ENCODE measurements at regions not wholly inside any gene's neighbourhood (a gene's known extent, or its start where the extent isn't known, plus 50 kb on each side); places are given as distances from the start of the nearest gene placed in this dataset.
A peak's percentile ranks its signal among the peaks of the same experiment; 100 is the strongest.

DNA sequence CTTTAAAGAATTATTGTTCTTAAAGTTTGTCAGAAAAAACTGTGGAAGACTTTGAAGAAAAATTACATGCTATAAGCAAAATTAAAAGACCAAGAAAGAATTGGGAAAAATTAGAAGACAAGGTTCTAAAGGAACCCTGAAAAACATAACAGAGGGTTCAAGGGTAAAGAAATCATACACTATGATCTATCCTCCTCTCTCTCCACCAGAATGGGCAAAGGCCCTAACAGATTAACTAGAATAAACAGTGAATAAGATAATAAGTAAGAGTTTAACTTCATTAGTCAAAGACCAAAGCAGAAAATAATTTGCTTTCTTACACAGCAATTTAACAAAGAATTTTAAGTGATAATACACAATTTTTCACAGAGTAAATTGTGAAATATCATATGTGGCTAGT, 201.2 kb upstream of the PDE10A start:
- DNase-seq (ENCODE audit: low spot score) = no peak
- H3K4me1 ChIP-seq = no peaks in the 10 kb centered on the region
- peaks cover 0 to 34% of the 10 kb centered on the region in 2 donors for H3K9me3 ChIP-seq
- TF ChIP-seq, protein P1, sequence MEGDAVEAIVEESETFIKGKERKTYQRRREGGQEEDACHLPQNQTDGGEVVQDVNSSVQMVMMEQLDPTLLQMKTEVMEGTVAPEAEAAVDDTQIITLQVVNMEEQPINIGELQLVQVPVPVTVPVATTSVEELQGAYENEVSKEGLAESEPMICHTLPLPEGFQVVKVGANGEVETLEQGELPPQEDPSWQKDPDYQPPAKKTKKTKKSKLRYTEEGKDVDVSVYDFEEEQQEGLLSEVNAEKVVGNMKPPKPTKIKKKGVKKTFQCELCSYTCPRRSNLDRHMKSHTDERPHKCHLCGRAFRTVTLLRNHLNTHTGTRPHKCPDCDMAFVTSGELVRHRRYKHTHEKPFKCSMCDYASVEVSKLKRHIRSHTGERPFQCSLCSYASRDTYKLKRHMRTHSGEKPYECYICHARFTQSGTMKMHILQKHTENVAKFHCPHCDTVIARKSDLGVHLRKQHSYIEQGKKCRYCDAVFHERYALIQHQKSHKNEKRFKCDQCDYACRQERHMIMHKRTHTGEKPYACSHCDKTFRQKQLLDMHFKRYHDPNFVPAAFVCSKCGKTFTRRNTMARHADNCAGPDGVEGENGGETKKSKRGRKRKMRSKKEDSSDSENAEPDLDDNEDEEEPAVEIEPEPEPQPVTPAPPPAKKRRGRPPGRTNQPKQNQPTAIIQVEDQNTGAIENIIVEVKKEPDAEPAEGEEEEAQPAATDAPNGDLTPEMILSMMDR (IDR thresholded peaks at IDR 0.05) = no peak
- no peak overlapping the region for H3K4me3 ChIP-seq
- no peak overlapping the region for H3K27ac ChIP-seq
- no peaks in the 10 kb centered on the region for H3K27me3 ChIP-seq
- H3K36me3 ChIP-seq = no peaks in the 10 kb centered on the region

DNA sequence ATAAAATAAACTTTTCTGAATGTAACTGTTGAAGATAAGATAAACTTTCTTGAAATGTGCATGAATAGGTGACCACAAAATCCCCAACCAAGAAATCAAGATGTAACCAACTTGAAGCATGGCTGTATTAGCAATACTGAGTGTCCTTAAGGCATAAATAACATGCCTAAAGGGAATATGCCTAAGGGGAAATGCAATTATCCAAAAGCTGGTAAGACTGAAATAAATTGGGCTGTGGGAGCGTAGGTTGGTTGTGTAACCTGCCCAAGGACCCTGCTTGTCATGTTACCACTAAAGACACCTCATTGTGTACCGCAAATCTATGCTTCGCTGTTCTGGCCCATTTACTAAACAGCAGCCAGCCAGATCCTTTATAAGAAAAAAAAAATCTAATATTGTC, 200.8 kb upstream of the PDE10A start:
- peaks cover 0 to 30% of the 10 kb centered on the region in 2 donors for H3K9me3 ChIP-seq
- no peaks in the 10 kb centered on the region for H3K27me3 ChIP-seq
- TF ChIP-seq, protein P1 (IDR thresholded peaks at IDR 0.05) = no peak
- no peak overlapping the region for H3K4me3 ChIP-seq
- no peak for DNase-seq (ENCODE audit: low spot score)
- H3K36me3 ChIP-seq = no peaks in the 10 kb centered on the region
- no peaks in the 10 kb centered on the region for H3K4me1 ChIP-seq
- no peak overlapping the region for H3K27ac ChIP-seq

DNA sequence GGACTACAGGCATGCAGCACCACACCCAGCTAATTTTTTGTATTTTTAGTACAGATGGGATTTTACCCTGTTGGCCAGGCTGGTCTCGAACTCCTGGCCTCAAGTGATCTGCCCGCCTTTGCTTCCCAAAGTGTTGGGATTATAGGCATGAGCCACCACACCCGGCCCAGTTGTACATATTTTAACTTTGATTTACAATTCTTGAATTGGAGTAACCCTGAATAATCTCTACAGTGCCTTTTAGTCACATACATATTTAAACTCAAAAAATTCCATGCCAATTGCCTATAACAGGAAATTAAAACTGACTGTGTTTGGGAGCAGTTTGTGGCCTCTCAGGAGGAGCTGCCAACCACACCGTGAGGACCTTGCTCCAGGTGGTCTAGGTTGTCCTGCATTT, 199.8 kb upstream of the PDE10A start:
- Histone ChIP-seq H3K9me3 (peaks cover 0 to 22% of the 10 kb centered on the region in 2 donors), H3K27ac (no peak overlapping the region), H3K36me3 (no peaks in the 10 kb centered on the region), H3K4me3 (no peak overlapping the region), H3K4me1 (no peaks in the 10 kb centered on the region), H3K27me3 (no peaks in the 10 kb centered on the region)
- no peak for DNase-seq (ENCODE audit: low spot score)
- TF ChIP-seq, protein P1 (IDR thresholded peaks at IDR 0.05) = no peak

DNA sequence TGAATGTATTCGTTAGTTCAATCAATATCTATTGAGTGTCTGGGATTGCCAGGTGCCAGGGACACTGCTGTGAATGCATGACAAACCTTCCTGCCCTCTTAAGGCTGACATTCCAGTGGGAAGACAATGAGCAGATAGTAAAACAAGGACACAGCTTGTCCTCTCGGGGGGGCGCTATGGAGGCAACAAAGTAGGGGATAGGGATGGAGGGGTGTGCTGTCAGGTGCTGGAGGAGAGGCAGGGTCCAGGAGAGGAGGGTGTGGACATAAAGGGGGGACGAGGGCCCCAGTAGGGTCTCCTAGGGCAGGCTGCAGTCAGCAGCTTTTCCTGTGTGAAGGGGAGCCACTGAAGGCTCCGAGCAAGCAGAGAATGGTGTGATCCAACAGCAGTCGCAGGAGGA, 198.2 kb upstream of the PDE10A start:
- peaks cover 0 to 17% of the 10 kb centered on the region in 2 donors for H3K9me3 ChIP-seq
- no peak for DNase-seq (ENCODE audit: low spot score)
- no peaks in the 10 kb centered on the region for H3K36me3 ChIP-seq
- no peak overlapping the region for H3K4me3 ChIP-seq
- H3K27me3 ChIP-seq = no peaks in the 10 kb centered on the region
- no peaks in the 10 kb centered on the region for H3K4me1 ChIP-seq
- no peak overlapping the region for H3K27ac ChIP-seq
- TF ChIP-seq, protein P1 (IDR thresholded peaks at IDR 0.05) = no peak

DNA sequence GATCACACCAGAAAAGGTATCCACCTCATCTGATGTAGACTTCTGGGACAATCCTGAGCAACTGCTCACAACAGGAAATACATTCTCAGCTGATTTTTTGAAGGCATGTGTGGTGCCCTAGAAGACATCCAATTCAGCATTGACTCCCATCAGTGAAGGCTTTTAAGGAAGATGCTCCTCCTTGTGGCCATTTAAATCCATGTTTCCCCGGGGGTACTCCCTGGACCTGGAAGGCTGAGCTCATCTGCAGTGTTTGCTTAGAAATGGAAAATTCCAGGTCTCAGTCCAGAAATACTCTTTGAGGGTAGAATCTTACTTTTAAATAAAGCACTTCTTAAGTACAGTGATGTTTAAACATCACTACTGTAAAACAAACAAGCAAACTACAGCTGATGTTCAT, 195.5 kb upstream of the PDE10A start:
- TF ChIP-seq, protein P1 (IDR thresholded peaks at IDR 0.05) = peak in 1 of 2 donors; percentile 24
- Histone ChIP-seq H3K4me3 (no peak overlapping the region), H3K27ac (no peak overlapping the region), H3K9me3 (no peaks in the 10 kb centered on the region), H3K4me1 (peaks cover 0 to 5% of the 10 kb centered on the region in 2 donors), H3K36me3 (no peaks in the 10 kb centered on the region), H3K27me3 (peaks cover 6 to 15% of the 10 kb centered on the region in 2 donors)
- DNase-seq (ENCODE audit: low spot score) = no peak

DNA sequence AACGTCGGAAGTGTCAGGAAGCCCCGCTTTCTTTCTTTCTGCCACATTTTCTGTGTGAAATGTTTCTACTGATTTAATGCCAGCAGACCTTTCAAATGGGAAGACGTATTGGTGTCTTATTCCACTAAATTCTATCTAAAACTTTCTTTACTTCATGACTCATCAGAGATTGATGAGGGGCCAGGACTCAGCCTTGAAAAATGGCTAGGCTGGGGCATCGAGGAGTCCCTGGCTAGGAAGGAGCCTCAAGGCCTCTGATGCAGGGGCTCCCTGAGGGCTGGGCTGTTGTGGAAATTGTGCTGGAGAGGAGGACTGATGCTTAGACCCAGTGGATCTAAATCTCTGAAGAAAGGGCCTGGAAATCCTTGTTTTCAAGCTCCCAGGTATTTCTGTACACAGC, 192.8 kb upstream of the PDE10A start:
- H3K27me3 ChIP-seq = peaks cover 6 to 16% of the 10 kb centered on the region in 2 donors
- no peak overlapping the region for H3K4me3 ChIP-seq
- H3K27ac ChIP-seq = no peak overlapping the region
- H3K9me3 ChIP-seq = no peaks in the 10 kb centered on the region
- TF ChIP-seq, protein P1 (IDR thresholded peaks at IDR 0.05) = no peak
- H3K4me1 ChIP-seq = peaks cover 0 to 5% of the 10 kb centered on the region in 2 donors
- no peaks in the 10 kb centered on the region for H3K36me3 ChIP-seq
- DNase-seq (ENCODE audit: low spot score) = no peak
